DND-41 (cell line): ENCODE measurements at regions not wholly inside any gene's neighbourhood (a gene's known extent, or its start where the extent isn't known, plus 50 kb on each side); places are given as distances from the start of the nearest gene placed in this dataset.
"Not testable (repeated sequence)": the region's sequence is repeated elsewhere in the genome, so short reads cannot be mapped to it uniquely, and the experiment has no call there.

ENCODE experiments used
- ATAC-seq: fragments of 200-7000 bp; cut with Tn5 transposase; 3 replicates; pipeline ENCODE4 v1.9.1; 2021; ENCODE audit warnings: low read depth; ENCODE audit not compliant: insufficient read depth
- DNase-seq: peaks from one replicate; pipeline ENCODE4 v3.0.0-alpha.2; 2020
- H2AFZ ChIP-seq: 2 replicates; pipeline ENCODE4 v1.6.0; 2012; ENCODE audit warnings: low read depth, low read length
- H3K27ac ChIP-seq: 2 replicates; pipeline ENCODE4 v1.5.1; 2012; ENCODE audit warnings: low read length, inconsistent platforms
- H3K27me3 ChIP-seq: fragments of 200-600 bp; sonication (generic); 2 replicates; pipeline ENCODE4 v1.6.0; 2012; ENCODE audit warnings: low read length, mild to moderate bottlenecking, inconsistent platforms; ENCODE audit not compliant: insufficient read depth, poor library complexity
- H3K36me3 ChIP-seq: 2 replicates; pipeline ENCODE4 v1.5.1; 2012; ENCODE audit warnings: low read length, inconsistent platforms; ENCODE audit not compliant: insufficient read depth
- H3K4me1 ChIP-seq: 2 replicates; pipeline ENCODE4 v1.5.1; 2012; ENCODE audit warnings: mild to moderate bottlenecking, low read length; ENCODE audit not compliant: insufficient read depth
- H3K4me2 ChIP-seq: 2 replicates; pipeline ENCODE4 v1.6.0; 2012; ENCODE audit warnings: mild to moderate bottlenecking, moderate library complexity, low read length, inconsistent platforms; ENCODE audit not compliant: insufficient read depth
- H3K4me3 ChIP-seq, 2 experiments: fragments of 200-600 bp in 1 of 2; shearing (Covaris generic) in 1 of 2; 2 replicates each; pipeline ENCODE4 v1.5.1; 2012 to 2016; ENCODE audit warnings: inconsistent platforms in 2 of 2, low read length in 2 of 2, mild to moderate bottlenecking in 2 of 2, low read depth in 1 of 2, moderate library complexity in 1 of 2
- H3K79me2 ChIP-seq: 2 replicates; pipeline ENCODE4 v1.6.0; 2012; ENCODE audit warnings: low read length, inconsistent platforms; ENCODE audit not compliant: insufficient read depth
- H3K9ac ChIP-seq: 2 replicates; pipeline ENCODE4 v1.6.0; 2012; ENCODE audit warnings: low read depth, mild to moderate bottlenecking, inconsistent platforms, low read length, moderate library complexity
- H3K9me3 ChIP-seq: 2 replicates; pipeline ENCODE4 v1.5.1; 2012; ENCODE audit warnings: low read length, moderate library complexity, mild to moderate bottlenecking, inconsistent platforms; ENCODE audit not compliant: insufficient read depth, severe bottlenecking
- H4K20me1 ChIP-seq: 2 replicates; pipeline ENCODE4 v1.6.0; 2012; ENCODE audit warnings: low read length; ENCODE audit not compliant: insufficient read depth
- EZH2 ChIP-seq: IDR thresholded peaks from 3 replicates; pipeline ENCODE4 v1.6.1; 2012; ENCODE audit warnings: borderline replicate concordance, low read depth, mild to moderate bottlenecking, moderate library complexity, low read length, inconsistent platforms; ENCODE audit not compliant: severe bottlenecking
- TF ChIP-seq, protein P1 (sequence below): IDR thresholded peaks from 2 replicates; pipeline ENCODE4 v1.5.1; 2012; ENCODE audit warnings: borderline replicate concordance, low read length, moderate library complexity, mild to moderate bottlenecking; ENCODE audit not compliant: poor library complexity, severe bottlenecking; ENCODE audit errors: extremely low read depth

DNA sequence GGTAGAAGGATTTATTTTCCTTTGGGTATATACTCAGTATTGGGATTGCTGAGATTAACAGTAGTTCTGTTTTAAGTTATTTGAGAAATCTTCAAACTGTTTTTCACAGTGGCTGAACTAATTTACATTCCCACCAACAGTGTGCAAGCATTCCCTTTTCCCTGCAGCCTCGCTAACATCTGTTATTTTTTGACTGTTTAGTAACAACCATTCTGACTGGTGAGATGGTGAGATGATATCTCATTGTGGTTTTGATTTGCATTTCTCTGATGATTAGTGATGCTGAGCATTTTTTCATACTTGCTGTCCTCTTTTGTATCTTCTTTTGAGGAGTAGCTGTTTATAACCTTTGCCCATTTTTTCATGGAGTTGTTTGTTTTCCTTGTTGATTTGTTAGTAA, 457.8 kb downstream of the TRAM1L1 start:
- no peak for DNase-seq
- Histone ChIP-seq H3K4me1 (peaks cover 3% of the 10 kb centered on the region; the same call in 1 of the 2 replicates), H3K9ac (no peak overlapping the region), H2AFZ (no peak overlapping the region), H4K20me1 (no peaks in the 10 kb centered on the region), H3K27ac (no peak overlapping the region), H3K9me3 (no peaks in the 10 kb centered on the region), H3K36me3 (no peaks in the 10 kb centered on the region), H3K27me3 (no peaks in the 10 kb centered on the region), H3K4me3 (no peak overlapping the region), H3K4me2 (no peak overlapping the region), H3K79me2 (no peaks in the 10 kb centered on the region)
- TF ChIP-seq EZH2, result no peak
- TF ChIP-seq, protein P1, sequence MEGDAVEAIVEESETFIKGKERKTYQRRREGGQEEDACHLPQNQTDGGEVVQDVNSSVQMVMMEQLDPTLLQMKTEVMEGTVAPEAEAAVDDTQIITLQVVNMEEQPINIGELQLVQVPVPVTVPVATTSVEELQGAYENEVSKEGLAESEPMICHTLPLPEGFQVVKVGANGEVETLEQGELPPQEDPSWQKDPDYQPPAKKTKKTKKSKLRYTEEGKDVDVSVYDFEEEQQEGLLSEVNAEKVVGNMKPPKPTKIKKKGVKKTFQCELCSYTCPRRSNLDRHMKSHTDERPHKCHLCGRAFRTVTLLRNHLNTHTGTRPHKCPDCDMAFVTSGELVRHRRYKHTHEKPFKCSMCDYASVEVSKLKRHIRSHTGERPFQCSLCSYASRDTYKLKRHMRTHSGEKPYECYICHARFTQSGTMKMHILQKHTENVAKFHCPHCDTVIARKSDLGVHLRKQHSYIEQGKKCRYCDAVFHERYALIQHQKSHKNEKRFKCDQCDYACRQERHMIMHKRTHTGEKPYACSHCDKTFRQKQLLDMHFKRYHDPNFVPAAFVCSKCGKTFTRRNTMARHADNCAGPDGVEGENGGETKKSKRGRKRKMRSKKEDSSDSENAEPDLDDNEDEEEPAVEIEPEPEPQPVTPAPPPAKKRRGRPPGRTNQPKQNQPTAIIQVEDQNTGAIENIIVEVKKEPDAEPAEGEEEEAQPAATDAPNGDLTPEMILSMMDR, result no peak
- no peak for ATAC-seq

DNA sequence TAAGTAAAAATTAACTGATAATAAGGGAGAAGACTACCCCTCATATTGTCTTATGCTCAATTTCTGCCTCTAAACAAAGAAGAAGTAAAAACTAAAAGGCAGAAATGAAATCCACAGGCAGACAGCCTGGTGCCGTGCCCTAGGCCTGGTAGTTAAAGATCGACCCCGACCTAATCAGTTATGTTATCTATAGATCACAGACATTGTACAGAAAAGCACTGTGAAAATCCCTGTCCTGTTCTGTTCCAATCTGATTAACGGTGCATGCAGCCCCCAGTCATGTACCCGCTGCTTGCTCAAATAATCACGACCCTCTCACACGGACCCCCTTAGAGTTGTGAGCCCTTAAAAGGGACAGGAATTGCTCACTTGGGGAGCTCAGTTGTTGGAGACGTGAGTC, 465.9 kb downstream of the TRAM1L1 start:
- H2AFZ ChIP-seq, H3K9ac ChIP-seq, DNase-seq, H3K36me3 ChIP-seq, H3K4me2 ChIP-seq, H3K4me3 ChIP-seq, H3K27ac ChIP-seq, H3K4me1 ChIP-seq, H3K27me3 ChIP-seq, H3K9me3 ChIP-seq, H4K20me1 ChIP-seq, ATAC-seq, H3K79me2 ChIP-seq: not testable (repeated sequence)

DNA sequence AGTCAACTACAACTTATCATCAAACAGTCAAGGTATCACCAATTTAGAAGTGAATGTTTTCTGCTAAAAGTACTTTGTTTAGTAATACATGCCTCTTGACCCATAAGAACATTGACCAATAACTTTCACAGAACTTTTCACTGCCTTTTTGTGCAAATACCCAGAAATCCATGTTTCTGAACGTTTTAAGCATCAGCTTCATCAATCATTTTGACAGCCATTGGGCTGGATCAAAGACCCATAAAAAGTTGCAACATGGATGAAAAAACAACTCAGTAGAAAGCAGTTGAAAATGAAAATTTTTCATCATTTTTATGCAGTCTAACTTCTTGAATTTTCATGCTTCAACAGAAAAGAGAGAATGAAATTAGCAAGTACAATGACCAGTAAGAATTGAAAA, 466.7 kb downstream of the TRAM1L1 start:
- DNase-seq (no peak), ATAC-seq (no peak)
- Histone ChIP-seq H3K27me3 (no peaks in the 10 kb centered on the region), H4K20me1 (no peaks in the 10 kb centered on the region), H3K4me3 (no peak overlapping the region), H2AFZ (no peak overlapping the region), H3K4me1 (no peaks in the 10 kb centered on the region), H3K9me3 (no peaks in the 10 kb centered on the region), H3K4me2 (no peak overlapping the region), H3K9ac (no peak overlapping the region), H3K36me3 (no peaks in the 10 kb centered on the region), H3K79me2 (no peaks in the 10 kb centered on the region), H3K27ac (no peak overlapping the region)
- TF ChIP-seq, protein P1, result no peak
- TF ChIP-seq EZH2, result no peak

DNA sequence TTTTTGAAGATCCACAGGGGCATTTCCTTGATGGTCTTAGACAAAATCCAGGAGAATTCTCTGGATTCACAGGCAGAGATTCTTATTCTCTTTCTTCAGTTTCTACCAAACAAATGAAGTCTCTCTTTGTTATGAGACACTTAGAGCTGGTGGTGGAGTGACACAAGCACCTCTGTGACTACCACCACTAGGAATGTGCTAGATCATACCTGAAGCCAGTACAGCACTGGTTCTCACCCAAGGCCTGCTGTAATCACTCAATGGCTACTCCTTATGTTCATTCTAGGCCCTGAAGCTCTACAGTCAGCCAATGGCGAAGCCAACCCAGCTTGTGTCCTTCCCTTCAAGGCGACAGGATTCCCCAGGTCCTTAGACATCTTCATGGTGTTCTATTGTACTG, 482.3 kb downstream of the TRAM1L1 start:
- DNase-seq, result no peak
- ATAC-seq, result no peak
- Histone ChIP-seq H3K4me1 (no peaks in the 10 kb centered on the region), H3K79me2 (no peaks in the 10 kb centered on the region), H3K27me3 (no peaks in the 10 kb centered on the region), H3K27ac (no peak overlapping the region), H3K9ac (no peak overlapping the region), H2AFZ (no peak overlapping the region), H4K20me1 (no peaks in the 10 kb centered on the region), H3K9me3 (no peaks in the 10 kb centered on the region), H3K4me2 (no peak overlapping the region), H3K4me3 (no peak overlapping the region), H3K36me3 (no peaks in the 10 kb centered on the region)
- no peak for TF ChIP-seq EZH2
- TF ChIP-seq, protein P1, result no peak
